Mammary epithelial cell (primary cell): ENCODE measurements at regions not wholly inside any gene's neighbourhood (a gene's known extent, or its start where the extent isn't known, plus 50 kb on each side); places are given as distances from the start of the nearest gene placed in this dataset.
A peak's percentile ranks its signal among the peaks of the same experiment; 100 is the strongest.

ENCODE experiments used
- CTCF ChIP-seq, 2 donors: IDR thresholded peaks in 1 of 2; conservative IDR thresholded peaks in 1 of 2; 2 replicates each; pipeline ENCODE4 v1.5.1; 2011 to 2012; ENCODE audit warnings: inconsistent platforms in 2 of 2, low read length in 2 of 2, mild to moderate bottlenecking in 2 of 2, control low read depth in 1 of 2, low read depth in 1 of 2; ENCODE audit not compliant: insufficient read depth in 1 of 2; ENCODE audit errors: extremely low read depth in 1 of 2
- EZH2 ChIP-seq: IDR thresholded peaks from 2 replicates; pipeline ENCODE4 v1.6.1; 2012; ENCODE audit warnings: low read length, inconsistent platforms, borderline replicate concordance

DNA sequence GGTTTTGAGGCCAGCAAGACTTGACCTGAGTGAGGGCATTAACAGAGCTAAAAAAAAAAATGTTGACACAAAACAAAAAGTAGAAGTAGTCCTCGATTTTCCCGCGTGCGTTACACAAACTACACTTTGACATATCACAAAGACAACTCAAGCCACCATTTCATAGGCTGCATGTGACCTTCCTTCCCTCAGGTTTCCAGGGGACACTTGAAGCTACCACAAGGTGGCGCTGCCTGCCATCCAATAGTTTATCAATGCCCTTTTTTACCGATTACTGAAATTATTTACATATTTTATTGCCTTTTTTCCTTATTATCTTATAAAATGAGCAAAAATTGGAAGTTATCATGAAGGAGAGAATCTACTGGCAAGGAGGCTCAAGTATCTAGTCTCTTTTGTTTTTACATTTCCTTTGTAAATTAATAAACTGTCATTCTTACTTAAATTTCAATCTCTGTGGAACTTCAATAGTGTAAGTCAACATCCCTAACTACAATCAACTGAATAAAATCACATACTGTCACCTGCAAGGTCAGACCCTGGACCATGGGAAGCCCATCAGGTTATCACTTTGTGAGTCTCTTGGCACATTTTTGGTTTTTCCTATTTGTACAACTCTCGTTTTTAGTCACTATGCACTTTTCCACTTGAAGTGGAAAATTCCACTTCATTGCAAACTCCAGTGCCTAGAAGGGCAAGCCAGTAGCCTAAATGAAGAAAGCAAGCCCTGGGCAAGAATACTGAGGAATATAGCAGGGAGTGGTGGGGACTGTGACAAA is 84.6 kb upstream of the CPSF6 start:
- TF ChIP-seq CTCF (conservative IDR thresholded peaks at IDR 0.05 in 1 of 2, IDR thresholded peaks at IDR 0.05 in 1 of 2; ENCODE audit: extremely low read depth in 1 of 2, insufficient read depth in 1 of 2, low read depth in 1 of 2, low read length in 2 of 2) (peak; percentile 90 to 96), EZH2 (no peak)
